SU-DHL-6 (cell line): ENCODE measurements at regions not wholly inside any gene's neighbourhood (a gene's known extent, or its start where the extent isn't known, plus 50 kb on each side); places are given as distances from the start of the nearest gene placed in this dataset.

Experiments
- H2AFZ ChIP-seq: fragments of 200-600 bp; sonication (generic); 2 replicates; pipeline ENCODE4 v1.6.1; 2014; ENCODE audit warnings: low read depth, mild to moderate bottlenecking, moderate library complexity, mixed read lengths, antibody characterized with exemption, low read length; ENCODE audit not compliant: severe bottlenecking
- H3F3A ChIP-seq: fragments of 200-600 bp; shearing (Covaris generic); 2 replicates; pipeline ENCODE4 v1.6.0; 2016; ENCODE audit warnings: antibody characterized with exemption, mild to moderate bottlenecking; ENCODE audit not compliant: insufficient read depth
- H3K27ac ChIP-seq: fragments of 200-600 bp; sonication (generic); 2 replicates; pipeline ENCODE4 v1.5.1; 2016; ENCODE audit warnings: low read depth, mild to moderate bottlenecking, low read length, moderate library complexity, mixed read lengths
- H3K27me3 ChIP-seq: fragments of 200-600 bp; sonication (generic), shearing (Covaris generic); 2 replicates; pipeline ENCODE4 v1.6.0; 2014; ENCODE audit warnings: mild to moderate bottlenecking, low read length
- H3K36me3 ChIP-seq: fragments of 200-600 bp; sonication (generic); 2 replicates; pipeline ENCODE4 v1.6.1; 2014; ENCODE audit warnings: mild to moderate bottlenecking, low read length, mixed read lengths
- H3K4me2 ChIP-seq: fragments of 300-600, 200-600 bp; shearing (Covaris generic), sonication (generic); 2 replicates; pipeline ENCODE4 v1.6.0; 2014; ENCODE audit warnings: low read length, low read depth, mild to moderate bottlenecking; ENCODE audit not compliant: poor library complexity, severe bottlenecking
- H3K4me3 ChIP-seq: fragments of 200-600 bp; sonication (generic); 2 replicates; pipeline ENCODE4 v1.5.1; 2014; ENCODE audit warnings: antibody characterized with exemption, low read length, mild to moderate bottlenecking, mixed read lengths; ENCODE audit not compliant: insufficient read depth, poor library complexity, severe bottlenecking
- H3K79me2 ChIP-seq: fragments of 200-600 bp; sonication (generic); 2 replicates; pipeline ENCODE4 v1.6.1; 2014; ENCODE audit warnings: mild to moderate bottlenecking, low read length, moderate library complexity; ENCODE audit not compliant: insufficient read depth
- H3K9ac ChIP-seq: fragments of 200-600 bp; sonication (generic); 2 replicates; pipeline ENCODE4 v1.7.0; 2014; ENCODE audit warnings: mild to moderate bottlenecking, low read length
- H3K9me2 ChIP-seq: fragments of 200-600 bp; sonication (generic); replicated peaks from 2 replicates; pipeline ENCODE4 v1.6.1; 2014; ENCODE audit warnings: low read length; ENCODE audit not compliant: insufficient read depth
- H3K9me3 ChIP-seq: fragments of 200-600 bp; sonication (generic); 2 replicates; pipeline ENCODE4 v1.6.1; 2014; ENCODE audit warnings: low read length, mixed read lengths; ENCODE audit not compliant: insufficient read depth
- H4K20me1 ChIP-seq: fragments of 200-600 bp; sonication (generic); 2 replicates; pipeline ENCODE4 v1.6.1; 2014; ENCODE audit warnings: low read depth, mild to moderate bottlenecking, antibody characterized with exemption, low read length, moderate library complexity, mixed read lengths
- EZH2phosphoT487 ChIP-seq: fragments of 200-600 bp; sonication (generic), shearing (Covaris generic); conservative IDR thresholded peaks from 2 replicates; pipeline ENCODE4 v1.6.1; 2018; ENCODE audit warnings: mild to moderate bottlenecking, antibody characterized with exemption, low read length, moderate library complexity, mixed read lengths
- TF ChIP-seq, protein P1 (sequence below): fragments of 200-600 bp; sonication (generic); IDR thresholded peaks from one replicate; pipeline ENCODE4 v1.5.1; 2017; ENCODE audit warnings: antibody characterized with exemption, mild to moderate bottlenecking, low read length, moderate library complexity; ENCODE audit not compliant: insufficient read depth, poor library complexity, severe bottlenecking

DNA sequence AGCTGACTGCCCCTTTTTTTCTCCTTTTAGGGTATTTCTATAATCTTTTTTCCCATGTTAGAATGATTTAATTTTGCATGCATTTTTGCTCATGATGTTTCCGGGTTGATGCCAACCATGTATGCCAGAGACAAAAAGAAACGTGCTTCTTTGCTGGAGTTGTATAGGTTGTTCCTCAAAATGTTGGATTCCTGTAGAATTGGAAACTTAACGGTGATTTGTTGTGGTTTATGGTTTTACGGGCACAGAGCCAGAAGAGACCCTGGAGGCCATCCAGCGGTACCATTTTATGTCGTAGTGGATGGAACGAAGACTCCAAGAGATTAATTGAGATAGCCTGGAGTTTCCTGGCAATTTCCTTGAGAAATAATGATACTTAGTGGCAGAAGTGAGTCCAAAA lies 481.5 kb upstream of the RGMA start:
- Histone ChIP-seq H3F3A (no peaks in the 10 kb centered on the region), H2AFZ (no peak overlapping the region), H3K79me2 (no peaks in the 10 kb centered on the region), H3K9me3 (no peaks in the 10 kb centered on the region), H3K9ac (no peak overlapping the region), H3K36me3 (no peaks in the 10 kb centered on the region), H3K4me3 (no peak overlapping the region), H3K4me2 (no peak overlapping the region), H3K27ac (no peak overlapping the region), H3K9me2 (no peaks in the 10 kb centered on the region; the same call in 1 of the 2 replicates), H3K27me3 (no peaks in the 10 kb centered on the region), H4K20me1 (no peaks in the 10 kb centered on the region)
- no peak for TF ChIP-seq EZH2phosphoT487
- TF ChIP-seq, protein P1, sequence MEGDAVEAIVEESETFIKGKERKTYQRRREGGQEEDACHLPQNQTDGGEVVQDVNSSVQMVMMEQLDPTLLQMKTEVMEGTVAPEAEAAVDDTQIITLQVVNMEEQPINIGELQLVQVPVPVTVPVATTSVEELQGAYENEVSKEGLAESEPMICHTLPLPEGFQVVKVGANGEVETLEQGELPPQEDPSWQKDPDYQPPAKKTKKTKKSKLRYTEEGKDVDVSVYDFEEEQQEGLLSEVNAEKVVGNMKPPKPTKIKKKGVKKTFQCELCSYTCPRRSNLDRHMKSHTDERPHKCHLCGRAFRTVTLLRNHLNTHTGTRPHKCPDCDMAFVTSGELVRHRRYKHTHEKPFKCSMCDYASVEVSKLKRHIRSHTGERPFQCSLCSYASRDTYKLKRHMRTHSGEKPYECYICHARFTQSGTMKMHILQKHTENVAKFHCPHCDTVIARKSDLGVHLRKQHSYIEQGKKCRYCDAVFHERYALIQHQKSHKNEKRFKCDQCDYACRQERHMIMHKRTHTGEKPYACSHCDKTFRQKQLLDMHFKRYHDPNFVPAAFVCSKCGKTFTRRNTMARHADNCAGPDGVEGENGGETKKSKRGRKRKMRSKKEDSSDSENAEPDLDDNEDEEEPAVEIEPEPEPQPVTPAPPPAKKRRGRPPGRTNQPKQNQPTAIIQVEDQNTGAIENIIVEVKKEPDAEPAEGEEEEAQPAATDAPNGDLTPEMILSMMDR = no peak

DNA sequence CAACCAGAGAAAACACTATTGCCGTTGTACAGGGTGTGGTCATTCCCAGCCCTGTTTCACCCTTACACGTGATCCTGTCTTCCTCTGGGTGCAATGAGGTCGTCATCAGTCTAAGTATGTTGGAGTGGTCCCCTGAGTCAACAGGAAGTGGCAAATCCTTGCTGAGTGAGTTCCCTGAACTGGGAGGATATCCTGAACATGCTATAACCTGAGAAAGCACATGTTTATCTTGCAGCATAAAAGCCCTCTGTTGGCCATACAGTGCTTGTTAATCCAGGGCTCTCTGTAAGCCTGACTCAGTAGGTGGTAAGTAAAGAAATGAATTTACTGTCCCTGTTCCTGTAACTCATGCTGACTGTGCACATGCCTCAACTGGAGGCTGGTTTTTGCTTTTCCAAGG lies 477.8 kb upstream of the RGMA start:
- TF ChIP-seq, protein P1 = no peak
- TF ChIP-seq EZH2phosphoT487 = no peak
- no peaks in the 10 kb centered on the region for H3K79me2 ChIP-seq
- H2AFZ ChIP-seq = no peak overlapping the region
- no peaks in the 10 kb centered on the region for H3K27me3 ChIP-seq
- H3K36me3 ChIP-seq = no peaks in the 10 kb centered on the region
- no peaks in the 10 kb centered on the region for H3F3A ChIP-seq
- no peak overlapping the region for H3K4me3 ChIP-seq
- no peaks in the 10 kb centered on the region; the same call in 1 of the 2 replicates for H3K9me2 ChIP-seq
- no peaks in the 10 kb centered on the region for H4K20me1 ChIP-seq
- no peaks in the 10 kb centered on the region for H3K9me3 ChIP-seq
- H3K9ac ChIP-seq = no peak overlapping the region
- H3K27ac ChIP-seq = no peak overlapping the region
- H3K4me2 ChIP-seq = no peak overlapping the region

DNA sequence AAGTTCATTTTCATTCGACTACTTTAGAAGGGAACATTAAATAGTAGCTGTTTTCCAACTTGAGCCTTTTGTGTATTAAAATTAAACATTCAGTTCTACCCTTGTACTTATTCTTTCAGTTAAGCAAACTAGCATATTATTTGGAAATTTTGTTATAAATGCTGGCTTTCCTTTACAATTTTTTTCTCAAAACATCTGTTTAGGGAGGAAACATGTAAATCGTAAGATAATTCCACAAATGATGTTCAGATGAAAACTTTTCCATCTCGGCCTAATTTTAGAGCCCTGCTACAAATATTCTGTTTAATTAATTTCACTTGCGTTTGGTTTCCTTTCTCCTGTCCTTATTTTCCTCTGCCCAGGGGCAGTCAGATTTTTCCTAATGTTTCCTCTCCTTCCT lies 476.2 kb upstream of the RGMA start:
- TF ChIP-seq, protein P1 = no peak
- H3F3A ChIP-seq = no peaks in the 10 kb centered on the region
- H3K27me3 ChIP-seq = no peaks in the 10 kb centered on the region
- H3K4me2 ChIP-seq = no peak overlapping the region
- H4K20me1 ChIP-seq = no peaks in the 10 kb centered on the region
- no peaks in the 10 kb centered on the region for H3K36me3 ChIP-seq
- H3K9me2 ChIP-seq = no peaks in the 10 kb centered on the region; the same call in 1 of the 2 replicates
- no peak overlapping the region for H3K9ac ChIP-seq
- no peaks in the 10 kb centered on the region for H3K9me3 ChIP-seq
- H3K79me2 ChIP-seq = no peaks in the 10 kb centered on the region
- H3K27ac ChIP-seq = no peak overlapping the region
- no peak overlapping the region for H2AFZ ChIP-seq
- no peak overlapping the region for H3K4me3 ChIP-seq

DNA sequence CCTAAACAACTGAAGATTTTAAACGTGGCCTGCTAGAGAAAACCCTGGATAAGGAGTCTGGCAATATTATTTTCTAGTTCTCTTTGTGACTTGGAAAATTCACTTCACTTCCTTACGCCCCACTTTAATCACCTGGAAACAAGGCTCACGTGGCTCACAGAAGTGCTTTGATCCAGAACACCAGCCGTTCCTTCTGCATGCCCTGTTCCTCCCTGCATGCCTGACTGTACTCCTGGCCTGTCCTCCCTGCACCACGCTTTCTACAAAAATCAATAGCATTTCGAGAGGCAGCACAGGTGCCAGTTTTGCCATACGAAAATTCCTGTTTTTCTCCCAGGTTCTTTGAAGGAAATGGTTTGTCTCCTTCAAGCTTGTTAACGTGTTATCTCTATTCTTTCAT lies 474.2 kb upstream of the RGMA start:
- H3K9me3 ChIP-seq = no peaks in the 10 kb centered on the region
- H3K9ac ChIP-seq = no peak overlapping the region
- H4K20me1 ChIP-seq = no peaks in the 10 kb centered on the region
- H3K27me3 ChIP-seq = no peaks in the 10 kb centered on the region
- no peaks in the 10 kb centered on the region for H3K36me3 ChIP-seq
- no peak for TF ChIP-seq EZH2phosphoT487
- TF ChIP-seq, protein P1 = no peak
- H3K27ac ChIP-seq = no peak overlapping the region
- H3F3A ChIP-seq = no peaks in the 10 kb centered on the region
- no peak overlapping the region for H3K4me3 ChIP-seq
- no peaks in the 10 kb centered on the region; the same call in 1 of the 2 replicates for H3K9me2 ChIP-seq
- no peak overlapping the region for H3K4me2 ChIP-seq
- no peaks in the 10 kb centered on the region for H3K79me2 ChIP-seq
- no peak overlapping the region for H2AFZ ChIP-seq
